ENCODE measurements at regions not wholly inside any gene's neighbourhood (a gene's known extent, or its start where the extent isn't known, plus 50 kb on each side); places are given as distances from the start of the nearest gene placed in this dataset.
A peak's percentile ranks its signal among the peaks of the same experiment; 100 is the strongest.

GRCh38 chr6:34638834-34639736 is 57.5 kb downstream of the ILRUN start:
- ATAC-seq (ENCODE audit: low read depth) (no peak), DNase-seq (ENCODE audit: low spot score) (no peak)
- no peak overlapping the region for H3K27ac ChIP-seq (ENCODE audit: poor library complexity, severe bottlenecking)
- no peaks in the 10 kb centered on the region for H3K4me1 ChIP-seq (ENCODE audit: insufficient read depth, poor library complexity, severe bottlenecking)
- TF ChIP-seq CTCF (IDR thresholded peaks at IDR 0.05; ENCODE audit: poor library complexity, severe bottlenecking), result no peak
- no peak overlapping the region for H3K4me3 ChIP-seq (ENCODE audit: severe bottlenecking)
- H3K36me3 ChIP-seq (ENCODE audit: low read depth), result peaks cover 14% of the 10 kb centered on the region
- no peaks in the 10 kb centered on the region for H3K27me3 ChIP-seq (ENCODE audit: insufficient read depth, poor library complexity, severe bottlenecking)
- no peaks in the 10 kb centered on the region for H3K9me3 ChIP-seq (ENCODE audit: severe bottlenecking)

- no peak for TF ChIP-seq CTCF (IDR thresholded peaks at IDR 0.05; ENCODE audit: poor library complexity, severe bottlenecking)
- Histone ChIP-seq H3K4me1 (ENCODE audit: insufficient read depth, poor library complexity, severe bottlenecking) (peaks cover 16% of the 10 kb centered on the region), H3K9me3 (ENCODE audit: severe bottlenecking) (no peaks in the 10 kb centered on the region), H3K27ac (ENCODE audit: poor library complexity, severe bottlenecking) (no peak overlapping the region), H3K36me3 (ENCODE audit: low read depth) (peaks cover 18% of the 10 kb centered on the region), H3K27me3 (ENCODE audit: insufficient read depth, poor library complexity, severe bottlenecking) (no peaks in the 10 kb centered on the region), H3K4me3 (ENCODE audit: severe bottlenecking) (no peak overlapping the region)
- ATAC-seq (ENCODE audit: low read depth) (no peak), DNase-seq (ENCODE audit: low spot score) (no peak)
Observed at GRCh38 chr6:34633785-34634184, 62.8 kb downstream of the ILRUN start.

- H3K9me3 ChIP-seq (ENCODE audit: severe bottlenecking), result no peaks in the 10 kb centered on the region
- H3K27ac ChIP-seq (ENCODE audit: poor library complexity, severe bottlenecking), result no peak overlapping the region
- DNase-seq (ENCODE audit: low spot score) (no peak), ATAC-seq (ENCODE audit: low read depth) (no peak)
- no peaks in the 10 kb centered on the region for H3K27me3 ChIP-seq (ENCODE audit: insufficient read depth, poor library complexity, severe bottlenecking)
- H3K4me3 ChIP-seq (ENCODE audit: severe bottlenecking), result no peak overlapping the region
- no peak for TF ChIP-seq CTCF (IDR thresholded peaks at IDR 0.05; ENCODE audit: poor library complexity, severe bottlenecking)
- peaks cover 19% of the 10 kb centered on the region for H3K36me3 ChIP-seq (ENCODE audit: low read depth)
- H3K4me1 ChIP-seq (ENCODE audit: insufficient read depth, poor library complexity, severe bottlenecking), result peaks cover 16% of the 10 kb centered on the region
Observed at GRCh38 chr6:34633256-34633655, 63.3 kb downstream of the ILRUN start.

- Histone ChIP-seq H3K27ac (ENCODE audit: poor library complexity, severe bottlenecking) (peak overlapping the region; percentile 87), H3K36me3 (ENCODE audit: low read depth) (peaks cover 22% of the 10 kb centered on the region), H3K4me1 (ENCODE audit: insufficient read depth, poor library complexity, severe bottlenecking) (peaks cover 16% of the 10 kb centered on the region), H3K9me3 (ENCODE audit: severe bottlenecking) (no peaks in the 10 kb centered on the region), H3K27me3 (ENCODE audit: insufficient read depth, poor library complexity, severe bottlenecking) (no peaks in the 10 kb centered on the region), H3K4me3 (ENCODE audit: severe bottlenecking) (no peak overlapping the region)
- peak; percentile 96 for ATAC-seq (ENCODE audit: low read depth)
- no peak for DNase-seq (ENCODE audit: low spot score)
- no peak for TF ChIP-seq CTCF (IDR thresholded peaks at IDR 0.05; ENCODE audit: poor library complexity, severe bottlenecking)
Observed at GRCh38 chr6:34630040-34630439, 66.5 kb downstream of the ILRUN start.

- no peak for TF ChIP-seq CTCF (IDR thresholded peaks at IDR 0.05; ENCODE audit: poor library complexity, severe bottlenecking)
- no peak overlapping the region for H3K4me3 ChIP-seq (ENCODE audit: severe bottlenecking)
- H3K4me1 ChIP-seq (ENCODE audit: insufficient read depth, poor library complexity, severe bottlenecking), result peaks cover 16% of the 10 kb centered on the region
- DNase-seq (ENCODE audit: low spot score), result no peak
- no peak overlapping the region for H3K27ac ChIP-seq (ENCODE audit: poor library complexity, severe bottlenecking)
- no peak for ATAC-seq (ENCODE audit: low read depth)
- no peaks in the 10 kb centered on the region for H3K27me3 ChIP-seq (ENCODE audit: insufficient read depth, poor library complexity, severe bottlenecking)
- no peaks in the 10 kb centered on the region for H3K9me3 ChIP-seq (ENCODE audit: severe bottlenecking)
- H3K36me3 ChIP-seq (ENCODE audit: low read depth), result peaks cover 15% of the 10 kb centered on the region; the same call in 1 of the 2 replicates
Observed at GRCh38 chr6:34627296-34627695, 69.3 kb downstream of the ILRUN start.
